HG03565 (cell line): ENCODE measurements at regions not wholly inside any gene's neighbourhood (a gene's known extent, or its start where the extent isn't known, plus 50 kb on each side); places are given as distances from the start of the nearest gene placed in this dataset.

Source experiments
- ATAC-seq: cut with Tn5 transposase; IDR thresholded peaks from one replicate; pipeline ENCODE4 v1.9.1; 2021; ENCODE audit warnings: mild to moderate bottlenecking, moderate library complexity; ENCODE audit not compliant: unreplicated experiment

- no peak for ATAC-seq
Observed at GRCh38 chr1:218633238-218633988, 288.3 kb downstream of the TGFB2 start.

- no peak for ATAC-seq
Observed at GRCh38 chr1:218634212-218634611, 289.1 kb downstream of the TGFB2 start.

GRCh38 chr1:218636548-218636947 is 291.4 kb downstream of the TGFB2 start:
- ATAC-seq = no peak

GRCh38 chr1:218640173-218640572 is 295.0 kb downstream of the TGFB2 start:
- ATAC-seq = no peak

- no peak for ATAC-seq
Observed at GRCh38 chr1:218642033-218642948, 297.2 kb downstream of the TGFB2 start.

GRCh38 chr1:218643281-218643680 is 298.1 kb downstream of the TGFB2 start:
- ATAC-seq = no peak

- ATAC-seq = no peak
Observed at GRCh38 chr1:218643926-218644325, 298.8 kb downstream of the TGFB2 start.

- no peak for ATAC-seq
Observed at GRCh38 chr1:218646288-218646687, 301.2 kb downstream of the TGFB2 start.

- ATAC-seq = no peak
Observed at GRCh38 chr1:218656301-218657037, 311.3 kb downstream of the TGFB2 start.

- no peak for ATAC-seq
Observed at GRCh38 chr1:218658269-218658668, 313.1 kb downstream of the TGFB2 start.

- no peak for ATAC-seq
Observed at GRCh38 chr1:218658899-218659298, 313.8 kb downstream of the TGFB2 start.

GRCh38 chr1:218659911-218660677 is 315.0 kb downstream of the TGFB2 start:
- no peak for ATAC-seq

- ATAC-seq = no peak
Observed at GRCh38 chr1:218660678-218661053, 315.5 kb downstream of the TGFB2 start.

GRCh38 chr1:218661411-218661810 is 316.3 kb downstream of the TGFB2 start:
- ATAC-seq = no peak

GRCh38 chr1:218664385-218665170 is 319.4 kb downstream of the TGFB2 start:
- no peak for ATAC-seq

GRCh38 chr1:218665221-218665620 is 320.1 kb downstream of the TGFB2 start:
- no peak for ATAC-seq

GRCh38 chr1:218666263-218666662 is 321.1 kb downstream of the TGFB2 start:
- ATAC-seq = no peak

- ATAC-seq = no peak
Observed at GRCh38 chr1:218667781-218668516, 322.8 kb downstream of the TGFB2 start.

- ATAC-seq = no peak
Observed at GRCh38 chr1:218669431-218669830, 324.3 kb downstream of the TGFB2 start.
